HepG2 (cell line): ENCODE measurements at regions not wholly inside any gene's neighbourhood (a gene's known extent, or its start where the extent isn't known, plus 50 kb on each side); places are given as distances from the start of the nearest gene placed in this dataset.
A peak's percentile ranks its signal among the peaks of the same experiment; 100 is the strongest.

Source experiments
- ASH2L ChIP-seq: fragments of 300-600, 200-600 bp; sonication (generic); IDR thresholded peaks from 2 replicates; pipeline ENCODE4 v1.7.0; 2017; ENCODE audit warnings: low read depth, mild to moderate bottlenecking, moderate library complexity, mixed read lengths, low read length; ENCODE audit not compliant: insufficient read length
- DNMT1 ChIP-seq: sonication (generic); formaldehyde crosslinking; IDR thresholded peaks from 2 replicates; pipeline ENCODE4 v1.5.1; 2020; ENCODE audit warnings: mild to moderate bottlenecking, missing genetic modification reagents
- DZIP1 ChIP-seq: sonication (generic); formaldehyde crosslinking; IDR thresholded peaks from 2 replicates; pipeline ENCODE4 v1.5.0; 2020; ENCODE audit warnings: mild to moderate bottlenecking, missing genetic modification reagents
- GMEB1 ChIP-seq: sonication (generic); formaldehyde crosslinking; IDR thresholded peaks from 2 replicates; pipeline ENCODE4 v1.5.1; 2020; ENCODE audit warnings: missing genetic modification reagents, mild to moderate bottlenecking, borderline replicate concordance
- KLF12 ChIP-seq: sonication (generic); formaldehyde crosslinking; IDR thresholded peaks from 2 replicates; pipeline ENCODE4 v1.4.0; 2020; ENCODE audit warnings: missing genetic modification reagents, borderline replicate concordance
- MBD4 ChIP-seq: IDR thresholded peaks from 2 replicates; pipeline ENCODE4 v1.6.1; 2012; ENCODE audit warnings: low read length, inconsistent platforms, borderline replicate concordance
- NONO ChIP-seq, 2 experiments: fragments of 450-650 bp in 1 of 2; sonication (generic) in 1 of 2; formaldehyde crosslinking in 1 of 2; IDR thresholded peaks in 1 of 2; conservative IDR thresholded peaks in 1 of 2; 2 replicates each; pipeline versions ENCODE4 v1.6.1 to v1.8.0; 2017 to 2022; ENCODE audit warnings: mild to moderate bottlenecking in 1 of 2, missing genetic modification reagents in 1 of 2, moderate library complexity in 1 of 2
- SOX13 ChIP-seq, 3 experiments: fragments of 450-650 bp in 1 of 3; sonication (generic) in 1 of 3; formaldehyde crosslinking in 1 of 3; IDR thresholded peaks in 2 of 3; conservative IDR thresholded peaks in 1 of 3; 2 replicates each; pipeline versions ENCODE4 v1.5.0 to v1.6.1; 2016 to 2020; ENCODE audit warnings: antibody characterized with exemption in 1 of 3, mild to moderate bottlenecking in 1 of 3, missing compliant biosample characterization in 1 of 3, missing genetic modification reagents in 1 of 3, moderate library complexity in 1 of 3
- SP1 ChIP-seq, 2 experiments: fragments of 450-650 bp in 1 of 2; sonication (generic) in 1 of 2; formaldehyde crosslinking in 1 of 2; IDR thresholded peaks; 2 replicates each; pipeline versions ENCODE4 v1.4.0 to v1.6.1; 2016 to 2020; ENCODE audit warnings: missing genetic modification reagents in 1 of 2
- SRSF1 ChIP-seq: fragments of 200-400 bp; formaldehyde crosslinking; optimal IDR thresholded peaks from 2 replicates; pipeline ENCODE3; 2017; ENCODE audit warnings: mild to moderate bottlenecking, low read depth, low read length, moderate library complexity
- TAF1 ChIP-seq: sonication (generic); formaldehyde crosslinking; IDR thresholded peaks from 2 replicates; pipeline ENCODE4 v1.4.0; 2020; ENCODE audit warnings: missing genetic modification reagents
- ZFY ChIP-seq: sonication (generic); formaldehyde crosslinking; IDR thresholded peaks from 2 replicates; pipeline ENCODE4 v1.4.0; 2020; ENCODE audit warnings: missing genetic modification reagents
- ZNF274 ChIP-seq: sonication (generic); formaldehyde crosslinking; IDR thresholded peaks from 2 replicates; pipeline ENCODE4 v1.5.1; 2020; ENCODE audit warnings: mild to moderate bottlenecking, missing genetic modification reagents
- ZNF569 ChIP-seq: sonication (generic); formaldehyde crosslinking; IDR thresholded peaks from 2 replicates; pipeline ENCODE4 v1.5.0; 2020; ENCODE audit warnings: mild to moderate bottlenecking, missing genetic modification reagents, moderate library complexity, borderline replicate concordance
- ZNF720 ChIP-seq: sonication (generic); formaldehyde crosslinking; IDR thresholded peaks from 2 replicates; pipeline ENCODE4 v1.4.0; 2020; ENCODE audit warnings: missing genetic modification reagents
- ZNF749 ChIP-seq: sonication (generic); formaldehyde crosslinking; IDR thresholded peaks from 2 replicates; pipeline ENCODE4 v1.8.0; 2022; ENCODE audit warnings: mild to moderate bottlenecking, missing genetic modification reagents, moderate library complexity, borderline replicate concordance
- ZNF800 ChIP-seq: sonication (generic); formaldehyde crosslinking; IDR thresholded peaks from 2 replicates; pipeline ENCODE4 v1.4.0; 2020; ENCODE audit warnings: missing genetic modification reagents
- TF ChIP-seq, protein P1 (sequence below): sonication (generic); formaldehyde crosslinking; IDR thresholded peaks from 2 replicates; pipeline ENCODE4 v1.5.0; 2020; ENCODE audit warnings: mild to moderate bottlenecking, missing genetic modification reagents, borderline replicate concordance

GRCh38 chr21:14878971-14879370 lies 185.8 kb downstream of the NRIP1 start (continued):
- no peak for TF ChIP-seq GMEB1 (CRISPR knock-in tag)
- no peak for TF ChIP-seq ZNF274 (CRISPR knock-in tag)
- TF ChIP-seq DZIP1 (CRISPR knock-in tag) = no peak
- TF ChIP-seq ZNF569 (CRISPR knock-in tag) = no peak
- no peak for TF ChIP-seq ZNF800 (CRISPR knock-in tag)
- TF ChIP-seq ZFY = no peak
- TF ChIP-seq ASH2L = no peak
- no peak for TF ChIP-seq DNMT1 (CRISPR knock-in tag)
- no peak for TF ChIP-seq KLF12 (CRISPR knock-in tag)
- TF ChIP-seq, protein P1, sequence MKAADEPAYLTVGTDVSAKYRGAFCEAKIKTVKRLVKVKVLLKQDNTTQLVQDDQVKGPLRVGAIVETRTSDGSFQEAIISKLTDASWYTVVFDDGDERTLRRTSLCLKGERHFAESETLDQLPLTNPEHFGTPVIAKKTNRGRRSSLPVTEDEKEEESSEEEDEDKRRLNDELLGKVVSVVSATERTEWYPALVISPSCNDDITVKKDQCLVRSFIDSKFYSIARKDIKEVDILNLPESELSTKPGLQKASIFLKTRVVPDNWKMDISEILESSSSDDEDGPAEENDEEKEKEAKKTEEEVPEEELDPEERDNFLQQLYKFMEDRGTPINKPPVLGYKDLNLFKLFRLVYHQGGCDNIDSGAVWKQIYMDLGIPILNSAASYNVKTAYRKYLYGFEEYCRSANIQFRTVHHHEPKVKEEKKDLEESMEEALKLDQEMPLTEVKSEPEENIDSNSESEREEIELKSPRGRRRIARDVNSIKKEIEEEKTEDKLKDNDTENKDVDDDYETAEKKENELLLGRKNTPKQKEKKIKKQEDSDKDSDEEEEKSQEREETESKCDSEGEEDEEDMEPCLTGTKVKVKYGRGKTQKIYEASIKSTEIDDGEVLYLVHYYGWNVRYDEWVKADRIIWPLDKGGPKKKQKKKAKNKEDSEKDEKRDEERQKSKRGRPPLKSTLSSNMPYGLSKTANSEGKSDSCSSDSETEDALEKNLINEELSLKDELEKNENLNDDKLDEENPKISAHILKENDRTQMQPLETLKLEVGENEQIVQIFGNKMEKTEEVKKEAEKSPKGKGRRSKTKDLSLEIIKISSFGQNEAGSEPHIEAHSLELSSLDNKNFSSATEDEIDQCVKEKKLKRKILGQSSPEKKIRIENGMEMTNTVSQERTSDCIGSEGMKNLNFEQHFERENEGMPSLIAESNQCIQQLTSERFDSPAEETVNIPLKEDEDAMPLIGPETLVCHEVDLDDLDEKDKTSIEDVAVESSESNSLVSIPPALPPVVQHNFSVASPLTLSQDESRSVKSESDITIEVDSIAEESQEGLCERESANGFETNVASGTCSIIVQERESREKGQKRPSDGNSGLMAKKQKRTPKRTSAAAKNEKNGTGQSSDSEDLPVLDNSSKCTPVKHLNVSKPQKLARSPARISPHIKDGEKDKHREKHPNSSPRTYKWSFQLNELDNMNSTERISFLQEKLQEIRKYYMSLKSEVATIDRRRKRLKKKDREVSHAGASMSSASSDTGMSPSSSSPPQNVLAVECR (CRISPR knock-in tag) = no peak; the same call in 1 of the 2 replicates
- no peak for TF ChIP-seq ZNF749 (CRISPR knock-in tag)
- TF ChIP-seq NONO (IDR thresholded peaks at IDR 0.05) = no peak
- no peak for TF ChIP-seq NONO (CRISPR knock-in tag; conservative IDR thresholded peaks at IDR 0.05)
- no peak for TF ChIP-seq SRSF1
- peak; percentile 95 for TF ChIP-seq MBD4
- no peak for TF ChIP-seq TAF1 (CRISPR knock-in tag)
- TF ChIP-seq ZNF720 = no peak
- TF ChIP-seq SOX13 (IDR thresholded peaks at IDR 0.05) = no peak
- peak in 1 of 2 experiments; percentile 91; a peak in 2 of 4 replicates for TF ChIP-seq SOX13 (CRISPR knock-in tag; conservative IDR thresholded peaks at IDR 0.05 in 1 of 2, IDR thresholded peaks at IDR 0.05 in 1 of 2)
- TF ChIP-seq SP1 (IDR thresholded peaks at IDR 0.05) = no peak
- TF ChIP-seq SP1 (CRISPR knock-in tag; IDR thresholded peaks at IDR 0.05) = no peak
